ENCODE measurements at regions not wholly inside any gene's neighbourhood (a gene's known extent, or its start where the extent isn't known, plus 50 kb on each side); places are given as distances from the start of the nearest gene placed in this dataset.

DNA sequence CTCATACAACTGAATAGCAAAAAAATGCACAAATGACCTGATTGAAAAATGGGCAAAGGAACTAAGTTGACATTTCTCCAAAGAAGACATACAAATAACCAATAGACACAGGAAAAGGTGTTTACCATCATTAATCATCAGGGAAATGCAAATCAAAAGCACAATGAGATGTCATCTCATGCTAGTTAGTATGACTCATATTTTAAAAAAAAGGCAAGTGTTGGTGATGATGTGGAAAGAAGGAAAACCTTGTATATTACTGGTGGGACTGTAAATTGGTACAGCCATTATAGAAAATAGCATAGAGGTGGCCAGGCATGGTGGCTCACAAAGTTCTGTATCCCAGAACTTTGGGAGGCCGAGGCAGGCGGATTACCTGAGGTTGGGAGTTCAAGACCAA lies 232.5 kb upstream of the ZFHX3 start:
- ATAC-seq, result no peak
- H3K9me3 ChIP-seq (ENCODE audit: control insufficient read depth, insufficient read depth, low read depth, low read length), result no peaks in the 10 kb centered on the region
- H3K27me3 ChIP-seq (ENCODE audit: control insufficient read depth, insufficient read depth, low read length), result no peaks in the 10 kb centered on the region
- intact Hi-C loops (cut with micrococcal nuclease; ENCODE audit: unreplicated experiment), result no loop called here
- DNase-seq (ENCODE audit: low read depth, low spot score), result no peak
- no peak overlapping the region for H3K4me3 ChIP-seq (ENCODE audit: low read depth in 2 of 2, low read length in 2 of 2)
- H3K4me1 ChIP-seq (ENCODE audit: control insufficient read depth, insufficient read depth, low read length), result no peaks in the 10 kb centered on the region
- H3K27ac ChIP-seq (ENCODE audit: low read length), result no peak overlapping the region
- no TSS peak for BruUV-seq (replicated peaks)
- in situ Hi-C loops (cut with HindIII; ENCODE audit: low pct_unique_long_range_greater_than_20kb, low sequenced_read_pairs), result no loop called here
- POLR2A ChIA-PET, result no interaction called here
- TF ChIP-seq SIN3A (IDR thresholded peaks at IDR 0.05; ENCODE audit: borderline replicate concordance, insufficient read depth, low read depth, low read length) (no peak), TCF7L2 (IDR thresholded peaks at IDR 0.05; ENCODE audit: low read depth, low read length) (no peak), REST (IDR thresholded peaks at IDR 0.05; ENCODE audit: insufficient read depth in 1 of 2, low read depth in 2 of 2, low read length in 1 of 2) (no peak), CTCF (IDR thresholded peaks at IDR 0.05) (no peak), POLR2AphosphoS5 (IDR thresholded peaks at IDR 0.05; ENCODE audit: low read depth, low read length) (no peak)
- CTCF ChIA-PET, result no interaction called here
- no peaks in the 10 kb centered on the region for H3K36me3 ChIP-seq (ENCODE audit: control insufficient read depth, insufficient read depth, low read length)

DNA sequence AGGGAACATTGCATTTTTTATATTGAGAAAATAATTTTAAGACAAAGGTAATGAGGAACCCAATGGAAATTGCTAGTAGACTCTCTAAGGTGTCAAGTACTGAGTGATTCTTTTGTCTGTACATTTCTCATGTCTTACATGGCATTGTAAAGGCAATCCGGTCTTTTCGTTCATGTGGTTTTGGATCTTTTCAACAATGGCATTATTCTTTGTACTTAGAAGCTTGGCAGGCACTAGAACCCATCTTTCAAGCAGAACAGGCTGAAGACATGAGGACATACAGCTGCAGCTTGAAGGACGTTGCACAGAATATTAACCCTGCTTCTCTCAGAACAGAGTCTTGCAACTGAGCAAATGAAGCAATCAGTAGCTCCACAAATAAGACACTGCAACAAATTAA lies 231.5 kb upstream of the ZFHX3 start:
- no peak for TF ChIP-seq SIN3A (IDR thresholded peaks at IDR 0.05; ENCODE audit: borderline replicate concordance, insufficient read depth, low read depth, low read length)
- TF ChIP-seq CTCF (IDR thresholded peaks at IDR 0.05), result no peak
- no peak for TF ChIP-seq POLR2AphosphoS5 (IDR thresholded peaks at IDR 0.05; ENCODE audit: low read depth, low read length)
- TF ChIP-seq TCF7L2 (IDR thresholded peaks at IDR 0.05; ENCODE audit: low read depth, low read length), result no peak
- TF ChIP-seq REST (IDR thresholded peaks at IDR 0.05; ENCODE audit: insufficient read depth in 1 of 2, low read depth in 2 of 2, low read length in 1 of 2), result no peak
- Histone ChIP-seq H3K9me3 (ENCODE audit: control insufficient read depth, insufficient read depth, low read depth, low read length) (no peaks in the 10 kb centered on the region), H3K4me3 (ENCODE audit: low read depth in 2 of 2, low read length in 2 of 2) (no peak overlapping the region), H3K36me3 (ENCODE audit: control insufficient read depth, insufficient read depth, low read length) (no peaks in the 10 kb centered on the region), H3K4me1 (ENCODE audit: control insufficient read depth, insufficient read depth, low read length) (no peaks in the 10 kb centered on the region), H3K27me3 (ENCODE audit: control insufficient read depth, insufficient read depth, low read length) (no peaks in the 10 kb centered on the region), H3K27ac (ENCODE audit: low read length) (no peak overlapping the region)
- ChIA-PET POLR2A (no interaction called here), CTCF (no interaction called here)
- intact Hi-C loops (cut with micrococcal nuclease; ENCODE audit: unreplicated experiment) (no loop called here), in situ Hi-C loops (cut with HindIII; ENCODE audit: low pct_unique_long_range_greater_than_20kb, low sequenced_read_pairs) (no loop called here)
- ATAC-seq (no peak), DNase-seq (ENCODE audit: low read depth, low spot score) (no peak)
- no TSS peak for BruUV-seq (replicated peaks)

Measured in Panc1 (cell line).